ENCODE measurements at regions not wholly inside any gene's neighbourhood (a gene's known extent, or its start where the extent isn't known, plus 50 kb on each side); places are given as distances from the start of the nearest gene placed in this dataset.

DNA sequence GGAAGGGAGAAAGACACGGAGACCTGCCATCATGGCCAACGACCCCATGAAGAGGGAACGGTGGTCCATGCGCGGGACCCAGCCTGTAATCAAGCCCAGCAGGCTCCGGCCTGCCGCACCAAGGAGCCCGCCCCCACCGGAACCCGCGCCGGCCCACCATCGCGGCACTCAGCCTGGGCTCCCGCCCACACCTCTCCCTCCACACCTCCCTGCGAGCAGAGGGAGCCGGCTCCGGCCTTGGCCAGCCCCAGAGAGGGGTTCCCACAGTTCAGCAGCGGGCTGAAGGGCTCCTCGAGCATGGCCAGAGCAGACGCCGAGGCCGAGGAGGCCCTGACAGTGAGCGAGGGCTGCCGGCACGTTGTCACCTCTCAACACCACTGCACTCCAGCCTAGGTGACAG is 1302.8 kb upstream of the CNTN5 start:
- TF ChIP-seq POLR2AphosphoS5 (IDR thresholded peaks at IDR 0.05; ENCODE audit: low read depth, low read length) (no peak), POLR2A (IDR thresholded peaks at IDR 0.05; ENCODE audit: low read depth, low read length) (no peak), POU2F2 (IDR thresholded peaks at IDR 0.05; ENCODE audit: low read depth, low read length) (no peak), TAF1 (IDR thresholded peaks at IDR 0.05; ENCODE audit: low read depth, low read length) (no peak), PAX5 (IDR thresholded peaks at IDR 0.05; ENCODE audit: insufficient read depth, low read length, severe bottlenecking) (no peak), SPI1 (IDR thresholded peaks at IDR 0.05; ENCODE audit: low read depth, low read length) (no peak)

Data from GM12891 (cell line).